RWPE2 (cell line): ENCODE measurements at regions not wholly inside any gene's neighbourhood (a gene's known extent, or its start where the extent isn't known, plus 50 kb on each side); places are given as distances from the start of the nearest gene placed in this dataset.
"Not testable (repeated sequence)": the region's sequence is repeated elsewhere in the genome, so short reads cannot be mapped to it uniquely, and the experiment has no call there.

Experiments
- ATAC-seq: fragments of 200-7000 bp; cut with Tn5 transposase; 3 replicates; pipeline ENCODE4 v1.9.1; 2021; ENCODE audit warnings: low read depth
- DNase-seq: peaks from one replicate; pipeline ENCODE4 v3.0.0-alpha.2; 2020; ENCODE audit warnings: low spot score
- H3K27ac ChIP-seq: fragments of 450-650 bp; 2 replicates; pipeline ENCODE4 v1.5.1; 2017; ENCODE audit warnings: mild to moderate bottlenecking; ENCODE audit not compliant: poor library complexity, severe bottlenecking
- H3K27me3 ChIP-seq: fragments of 250-450 bp; sonication (Bioruptor Pico); 2 replicates; pipeline ENCODE4 v1.5.1; 2021; ENCODE audit warnings: mild to moderate bottlenecking, moderate library complexity; ENCODE audit not compliant: insufficient read depth, poor library complexity, severe bottlenecking
- H3K36me3 ChIP-seq: fragments of 250-450 bp; sonication (Bioruptor Pico); 2 replicates; pipeline ENCODE4 v1.5.1; 2020; ENCODE audit warnings: low read depth, mild to moderate bottlenecking, moderate library complexity
- H3K4me1 ChIP-seq: fragments of 250-450 bp; sonication (Bioruptor Pico); 2 replicates; pipeline ENCODE4 v1.5.1; 2021; ENCODE audit warnings: mild to moderate bottlenecking, moderate library complexity; ENCODE audit not compliant: insufficient read depth, poor library complexity, severe bottlenecking
- H3K4me3 ChIP-seq: fragments of 250-450 bp; sonication (Bioruptor Pico); 2 replicates; pipeline ENCODE4 v1.5.1; 2021; ENCODE audit warnings: mild to moderate bottlenecking, moderate library complexity; ENCODE audit not compliant: severe bottlenecking
- H3K9me3 ChIP-seq: fragments of 250-450 bp; sonication (Bioruptor Pico); 2 replicates; pipeline ENCODE4 v1.5.1; 2021; ENCODE audit warnings: mild to moderate bottlenecking, moderate library complexity; ENCODE audit not compliant: severe bottlenecking
- CTCF ChIP-seq: fragments of 450-650 bp; IDR thresholded peaks from one replicate; pipeline ENCODE4 v1.5.1; 2017; ENCODE audit warnings: mild to moderate bottlenecking, moderate library complexity; ENCODE audit not compliant: poor library complexity, severe bottlenecking

DNA sequence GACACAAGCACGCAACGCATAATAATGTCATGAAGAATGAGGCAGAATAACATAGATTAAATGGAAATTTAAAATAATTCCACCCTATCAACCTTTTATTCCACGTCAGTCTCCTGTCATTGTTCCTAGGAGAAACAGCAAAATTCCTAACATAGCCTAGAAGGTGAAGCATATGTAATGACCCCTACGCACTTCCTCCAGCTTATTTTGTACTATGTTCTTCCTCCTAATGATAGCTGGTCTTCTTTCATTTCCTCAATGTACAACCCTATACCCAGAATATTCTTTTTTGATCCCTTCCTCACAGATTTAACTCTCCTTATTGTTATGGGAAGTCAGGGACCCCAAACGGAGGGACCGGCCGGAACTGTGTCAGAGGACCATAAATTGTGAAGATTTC, 122.0 kb upstream of the CARMIL1 start:
- H3K27ac ChIP-seq: no peak overlapping the region
- H3K27me3 ChIP-seq: no peaks in the 10 kb centered on the region
- H3K4me1 ChIP-seq: no peaks in the 10 kb centered on the region
- ATAC-seq (no peak), DNase-seq (no peak)
- no peaks in the 10 kb centered on the region for H3K36me3 ChIP-seq
- TF ChIP-seq CTCF: no peak
- no peak overlapping the region for H3K4me3 ChIP-seq
- peaks cover 8% of the 10 kb centered on the region for H3K9me3 ChIP-seq

- no peaks in the 10 kb centered on the region for H3K27me3 ChIP-seq
- no peaks in the 10 kb centered on the region for H3K4me1 ChIP-seq
- H3K4me3 ChIP-seq: no peak overlapping the region
- H3K9me3 ChIP-seq: peaks cover 8% of the 10 kb centered on the region
- H3K36me3 ChIP-seq: no peaks in the 10 kb centered on the region
- no peak for TF ChIP-seq CTCF
- no peak for DNase-seq
- H3K27ac ChIP-seq: no peak overlapping the region
- no peak for ATAC-seq
Measured at GRCh38 chr6:25157842-25158241, 121.3 kb upstream of the CARMIL1 start.

DNA sequence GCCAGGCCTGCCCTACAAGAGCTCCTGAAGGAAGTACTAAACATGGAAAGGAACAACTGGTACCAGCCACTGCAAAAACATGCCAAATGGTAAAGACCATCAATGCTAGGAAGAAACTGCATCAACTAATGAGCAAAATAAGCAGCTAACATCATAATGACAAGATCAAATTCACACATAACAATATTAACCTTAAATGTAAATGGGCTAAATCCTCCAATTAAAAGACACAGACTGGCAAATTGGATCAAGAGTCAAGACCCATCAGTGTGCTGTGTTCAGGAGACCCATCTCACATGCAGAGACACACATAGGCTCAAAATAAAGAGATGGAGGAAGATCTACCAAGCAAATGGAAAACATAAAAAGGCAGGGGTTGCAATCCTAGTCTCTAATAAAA, 119.0 kb upstream of the CARMIL1 start:
- not testable (repeated sequence) for H3K4me1 ChIP-seq, ATAC-seq, DNase-seq, H3K27ac ChIP-seq, H3K9me3 ChIP-seq, H3K4me3 ChIP-seq, H3K27me3 ChIP-seq, H3K36me3 ChIP-seq

- ATAC-seq (no peak), DNase-seq (no peak)
- Histone ChIP-seq H3K4me1 (no peaks in the 10 kb centered on the region), H3K27ac (no peak overlapping the region), H3K9me3 (peaks cover 1% of the 10 kb centered on the region), H3K4me3 (no peak overlapping the region), H3K27me3 (no peaks in the 10 kb centered on the region), H3K36me3 (no peaks in the 10 kb centered on the region)
- TF ChIP-seq CTCF: no peak
Measured at GRCh38 chr6:25165177-25165576, 114.0 kb upstream of the CARMIL1 start.

DNA sequence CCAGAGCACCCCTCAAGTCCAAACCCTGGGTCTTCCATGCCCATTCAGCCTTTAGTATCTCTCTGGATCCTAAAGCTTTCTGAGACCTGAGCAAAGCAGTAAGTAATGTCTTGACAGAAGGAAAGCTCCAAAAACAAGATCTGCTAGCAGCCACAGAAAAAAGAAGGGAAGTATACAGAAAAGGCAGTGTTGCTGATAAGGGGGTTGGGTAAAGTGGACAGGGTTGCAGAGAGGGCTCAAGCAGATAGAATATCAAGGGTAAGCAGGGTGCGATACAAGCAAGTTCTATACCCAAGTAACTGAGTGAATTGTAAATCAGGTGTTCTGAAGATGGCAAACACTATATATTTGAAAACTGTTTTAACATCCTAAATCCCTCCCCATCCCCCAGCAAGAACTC, 113.4 kb upstream of the CARMIL1 start:
- Histone ChIP-seq H3K27me3 (no peaks in the 10 kb centered on the region), H3K36me3 (no peaks in the 10 kb centered on the region), H3K4me1 (no peaks in the 10 kb centered on the region), H3K27ac (no peak overlapping the region), H3K4me3 (no peak overlapping the region), H3K9me3 (no peaks in the 10 kb centered on the region)
- TF ChIP-seq CTCF: no peak
- ATAC-seq (no peak), DNase-seq (no peak)
